RKO (cell line): ENCODE measurements at regions not wholly inside any gene's neighbourhood (a gene's known extent, or its start where the extent isn't known, plus 50 kb on each side); places are given as distances from the start of the nearest gene placed in this dataset.

Source experiments
- DNase-seq: peaks from one replicate; pipeline ENCODE4 v3.0.0-alpha.2; 2016; ENCODE audit warnings: low spot score

- DNase-seq, result no peak
Measured at GRCh38 chr2:24439971-24440340, 51.1 kb upstream of the NCOA1 start.

GRCh38 chr2:24439280-24439970, 51.6 kb upstream of the NCOA1 start:
- DNase-seq, result no peak

GRCh38 chr2:24438106-24438505, 52.9 kb upstream of the NCOA1 start:
- no peak for DNase-seq

GRCh38 chr2:24435391-24436316, 55.4 kb upstream of the NCOA1 start:
- DNase-seq, result no peak

- no peak for DNase-seq
Measured at GRCh38 chr2:24434541-24434940, 56.5 kb upstream of the NCOA1 start.

- DNase-seq, result no peak
Measured at GRCh38 chr2:24432735-24433134, 58.3 kb upstream of the NCOA1 start.

- DNase-seq, result no peak
Measured at GRCh38 chr2:24432121-24432520, 58.9 kb upstream of the NCOA1 start.

GRCh38 chr2:24429197-24430074, 61.6 kb upstream of the NCOA1 start:
- no peak for DNase-seq

- no peak for DNase-seq
Measured at GRCh38 chr2:24424387-24424786, 64.1 kb upstream of the ITSN2 start.

GRCh38 chr2:24423095-24423494, 62.8 kb upstream of the ITSN2 start:
- DNase-seq, result no peak

- DNase-seq, result peak; percentile 23
Measured at GRCh38 chr2:24421668-24422067, 61.3 kb upstream of the ITSN2 start.

GRCh38 chr2:24420373-24420772, 60.0 kb upstream of the ITSN2 start:
- DNase-seq, result no peak

- DNase-seq, result no peak
Measured at GRCh38 chr2:24418166-24418841, 58.0 kb upstream of the ITSN2 start.

GRCh38 chr2:24412812-24413211, 52.5 kb upstream of the ITSN2 start:
- no peak for DNase-seq

GRCh38 chr2:24411488-24412151, 51.3 kb upstream of the ITSN2 start:
- DNase-seq, result no peak

- DNase-seq, result no peak
Measured at GRCh38 chr2:24410976-24411375, 50.6 kb upstream of the ITSN2 start.

GRCh38 chr2:24409700-24410556, 49.6 kb upstream of the ITSN2 start:
- DNase-seq, result peak; percentile 85
